ENCODE measurements at regions not wholly inside any gene's neighbourhood (a gene's known extent, or its start where the extent isn't known, plus 50 kb on each side); places are given as distances from the start of the nearest gene placed in this dataset.
"Not testable (repeated sequence)": the region's sequence is repeated elsewhere in the genome, so short reads cannot be mapped to it uniquely, and the experiment has no call there.

- DNase-seq (ENCODE audit: low read depth in 1 of 2, low spot score in 1 of 2) = not testable (repeated sequence)
Observed at GRCh38 chr16:29202025-29202632, 204.4 kb downstream of the NPIPB11 start.

- not testable (repeated sequence) for DNase-seq (ENCODE audit: low read depth in 1 of 2, low spot score in 1 of 2)
Observed at GRCh38 chr16:29201296-29202024, 205.1 kb downstream of the NPIPB11 start.

- DNase-seq (ENCODE audit: low read depth in 1 of 2, low spot score in 1 of 2) = not testable (repeated sequence)
Observed at GRCh38 chr16:29200681-29201080, 205.8 kb downstream of the NPIPB11 start.

- DNase-seq (ENCODE audit: low read depth in 1 of 2, low spot score in 1 of 2) = not testable (repeated sequence)
Observed at GRCh38 chr16:29200135-29200601, 206.3 kb downstream of the NPIPB11 start.

GRCh38 chr16:29199626-29200025, 206.9 kb downstream of the NPIPB11 start:
- not testable (repeated sequence) for DNase-seq (ENCODE audit: low read depth in 1 of 2, low spot score in 1 of 2)

GRCh38 chr16:29198731-29199521, 207.6 kb downstream of the NPIPB11 start:
- DNase-seq (ENCODE audit: low read depth in 1 of 2, low spot score in 1 of 2) = no peak

- DNase-seq (ENCODE audit: low read depth in 1 of 2, low spot score in 1 of 2) = no peak
Observed at GRCh38 chr16:29198231-29198630, 208.3 kb downstream of the NPIPB11 start.

GRCh38 chr16:29197494-29198100, 208.9 kb downstream of the NPIPB11 start:
- DNase-seq (ENCODE audit: low read depth in 1 of 2, low spot score in 1 of 2) = not testable (repeated sequence)

DNA sequence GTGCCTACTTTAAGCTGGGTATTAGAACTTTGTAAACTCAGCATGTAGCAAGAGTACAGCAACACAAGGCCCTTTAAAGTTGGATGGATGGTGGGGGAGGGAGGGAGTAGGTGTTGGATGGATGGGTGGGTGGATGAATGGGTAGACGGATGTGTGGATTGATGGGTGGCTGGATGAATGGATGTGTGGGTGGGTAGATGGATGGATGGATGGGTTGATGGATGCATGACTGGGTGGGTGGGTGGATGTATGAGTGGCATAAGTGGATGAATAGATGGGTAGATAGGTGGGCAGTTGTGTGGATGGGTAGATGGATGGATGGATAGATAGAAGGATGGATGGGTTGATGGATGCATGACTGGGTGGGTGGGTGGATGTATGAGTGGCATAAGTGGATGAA, 209.8 kb downstream of the NPIPB11 start:
- not testable (repeated sequence) for DNase-seq (ENCODE audit: low read depth in 1 of 2, low spot score in 1 of 2)

DNA sequence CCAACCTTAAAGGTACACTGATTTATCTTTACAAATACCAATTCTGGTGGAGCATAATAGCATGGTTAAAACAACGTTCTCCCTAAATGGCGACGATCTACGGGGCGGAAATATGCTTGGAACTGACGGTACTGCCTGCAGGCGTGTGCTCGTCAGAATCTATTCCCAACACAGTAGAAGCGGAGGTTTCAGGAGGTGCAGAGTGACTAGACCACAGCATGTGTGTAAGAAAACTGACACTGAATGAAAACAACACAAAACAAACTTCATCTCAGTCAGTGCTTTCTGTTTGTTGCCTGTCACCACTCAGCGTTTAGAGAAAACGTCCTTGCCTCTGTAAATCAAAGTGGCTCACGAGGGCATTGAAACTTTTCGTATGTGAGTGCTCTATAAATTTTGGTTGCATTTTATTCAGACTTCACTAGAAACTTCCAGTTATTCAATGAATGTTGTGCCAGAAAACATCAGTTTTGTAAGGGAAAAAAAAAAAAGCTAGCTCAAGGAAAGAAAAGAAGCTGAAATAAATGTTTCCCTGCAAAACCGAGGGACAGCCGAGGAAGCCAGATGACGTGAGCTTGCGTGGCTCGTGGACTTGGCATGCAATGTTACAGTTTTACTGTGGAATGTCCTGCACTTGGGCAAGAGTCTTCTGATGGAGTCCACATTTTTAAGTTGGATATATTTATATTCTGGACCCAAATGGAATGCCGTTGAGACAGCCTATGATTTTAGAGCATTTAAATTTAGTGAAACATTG, 210.4 kb downstream of the LAT start:
- not testable (repeated sequence) for DNase-seq (ENCODE audit: low read depth in 1 of 2, low spot score in 1 of 2)

- DNase-seq (ENCODE audit: low read depth in 1 of 2, low spot score in 1 of 2) = not testable (repeated sequence)
Observed at GRCh38 chr16:29194185-29194844, 209.5 kb downstream of the LAT start.

- DNase-seq (ENCODE audit: low read depth in 1 of 2, low spot score in 1 of 2) = not testable (repeated sequence)
Observed at GRCh38 chr16:29193634-29194033, 208.8 kb downstream of the LAT start.

DNA sequence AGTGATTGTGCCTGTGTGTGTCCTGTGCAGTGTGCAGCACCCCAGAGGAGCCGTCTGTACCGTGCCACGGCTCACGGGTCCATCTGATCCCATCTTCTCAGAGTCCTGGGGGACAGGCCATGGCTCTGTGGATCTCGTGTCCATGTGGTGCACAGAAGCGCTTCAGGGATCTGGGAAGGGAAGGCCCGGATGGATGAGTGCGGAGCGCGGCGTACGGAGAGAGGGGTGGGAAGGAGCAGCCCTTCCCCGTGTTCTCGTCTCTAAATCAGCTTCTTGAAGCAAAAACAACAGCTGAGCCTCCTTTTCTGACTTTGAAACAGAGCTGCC, 208.4 kb downstream of the LAT start:
- not testable (repeated sequence) for DNase-seq (ENCODE audit: low read depth in 1 of 2, low spot score in 1 of 2)

DNA sequence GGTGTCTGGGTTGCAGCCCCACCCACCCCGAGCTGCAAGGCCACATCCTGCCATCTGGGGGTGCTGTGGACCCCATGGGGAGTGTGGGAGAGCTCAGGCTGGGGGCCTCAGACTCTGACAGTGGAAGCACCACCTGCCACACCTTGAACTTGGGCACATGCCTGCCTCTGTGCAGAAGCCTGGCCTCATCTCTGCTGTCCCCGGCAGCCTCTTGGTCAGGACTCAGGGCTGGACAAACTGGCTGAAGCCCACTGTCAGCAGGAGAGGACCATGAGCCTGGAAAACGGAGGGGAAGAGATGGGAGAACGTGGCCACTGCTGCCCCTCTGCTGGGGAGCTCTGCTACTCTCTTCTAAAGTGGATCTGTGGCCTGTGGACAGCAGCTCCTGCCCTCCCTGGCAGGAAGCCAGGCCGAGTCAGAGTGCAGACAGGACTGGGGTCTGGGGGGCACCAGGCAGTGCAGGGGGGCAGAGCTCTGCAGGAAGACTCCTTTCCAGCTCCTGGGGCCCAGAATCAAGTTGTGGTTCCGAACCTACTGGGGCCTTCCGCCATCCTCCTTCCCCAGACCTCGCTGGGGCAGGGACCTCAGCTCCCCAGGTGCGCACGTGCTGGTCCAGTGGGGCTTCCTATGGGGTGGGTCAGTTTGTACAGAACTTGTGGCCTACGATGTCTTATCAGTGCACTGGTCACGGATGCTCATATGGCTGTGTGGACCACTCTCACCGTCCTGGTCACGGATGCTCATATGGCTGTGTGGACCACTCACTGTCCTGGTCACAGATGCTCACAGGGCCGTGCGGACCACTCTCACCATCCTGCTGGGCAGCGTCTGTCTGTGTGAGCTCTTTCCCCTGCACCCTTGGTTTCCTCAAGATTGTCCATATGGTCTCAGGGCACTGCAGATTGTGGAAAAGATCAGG, 207.7 kb downstream of the LAT start:
- no peak for DNase-seq (ENCODE audit: low read depth in 1 of 2, low spot score in 1 of 2)

DNA sequence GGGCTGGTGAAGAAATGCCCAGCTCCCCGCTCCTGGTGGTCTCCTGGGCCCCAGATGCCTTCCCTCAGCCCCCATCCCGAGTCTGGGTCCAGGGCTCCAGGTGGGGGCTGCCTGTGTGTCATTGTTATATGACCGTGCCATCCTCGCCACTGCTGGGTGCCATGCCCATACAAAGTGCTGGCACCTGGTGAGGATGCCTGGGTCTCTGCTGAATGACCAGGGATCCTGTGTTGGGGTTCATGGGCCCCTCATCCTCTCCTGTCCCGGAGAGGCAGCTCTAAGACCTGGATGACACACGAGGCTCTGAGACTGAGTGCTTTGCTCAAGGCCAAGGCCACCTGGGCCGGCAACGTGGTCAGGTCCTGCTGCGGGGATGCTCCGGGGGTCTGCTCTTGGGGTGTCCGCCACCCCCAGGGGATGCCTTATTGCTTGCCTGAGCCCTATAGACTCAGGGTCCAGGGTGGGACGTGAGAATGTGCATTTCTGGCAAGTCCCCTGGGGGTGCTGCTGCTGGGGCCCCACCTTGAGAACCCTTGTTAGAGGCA, 206.9 kb downstream of the LAT start:
- not testable (repeated sequence) for DNase-seq (ENCODE audit: low read depth in 1 of 2, low spot score in 1 of 2)

- not testable (repeated sequence) for DNase-seq (ENCODE audit: low read depth in 1 of 2, low spot score in 1 of 2)
Observed at GRCh38 chr16:29190553-29191431, 205.9 kb downstream of the LAT start.

GRCh38 chr16:29188806-29189205, 204.0 kb downstream of the LAT start:
- not testable (repeated sequence) for DNase-seq (ENCODE audit: low read depth in 1 of 2, low spot score in 1 of 2)

Data from stimulated activated CD4-positive, alpha-beta T cell treated with anti-CD3 and anti-CD28 coated beads, Interleukin-15, amount 100 ng/mL, for 1 hour (primary cell).